ENCODE measurements at regions not wholly inside any gene's neighbourhood (a gene's known extent, or its start where the extent isn't known, plus 50 kb on each side); places are given as distances from the start of the nearest gene placed in this dataset.
"Not testable (repeated sequence)": the region's sequence is repeated elsewhere in the genome, so short reads cannot be mapped to it uniquely, and the experiment has no call there.

DNA sequence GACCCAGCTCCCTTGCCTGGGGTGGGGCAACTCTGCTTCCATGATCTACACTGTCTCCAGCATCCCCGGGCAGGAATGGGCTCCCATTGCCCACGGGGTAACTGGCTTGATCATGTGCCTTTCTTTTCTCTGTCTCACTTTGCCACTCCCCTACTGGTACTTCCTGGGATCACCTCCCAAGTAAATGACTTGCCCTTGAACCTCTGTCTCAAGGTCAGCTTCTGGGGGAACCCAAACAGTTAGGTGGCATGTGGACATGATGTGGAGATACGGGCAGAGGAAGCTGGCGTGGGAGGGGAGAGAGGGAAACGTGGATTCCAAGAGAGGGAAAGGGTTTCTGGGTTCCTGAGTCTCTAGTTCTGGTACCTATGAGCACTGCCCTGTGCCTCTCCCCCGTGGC, 63.8 kb upstream of the RALY start:
- Histone ChIP-seq H3K9me3 (ENCODE audit: control insufficient read depth, low read length) (no peaks in the 10 kb centered on the region), H3K23ac (ENCODE audit: low read length in 2 of 2) (no peak overlapping the region), H2BK12ac (ENCODE audit: low read length in 2 of 2) (no peak overlapping the region), H3K79me1 (replicated peaks; ENCODE audit: low read length, poor library complexity, severe bottlenecking) (no peaks in the 10 kb centered on the region), H3K27me3 (ENCODE audit: control insufficient read depth in 1 of 2, insufficient read depth in 1 of 2, low read length in 2 of 2) (peaks cover 10 to 11% of the 10 kb centered on the region in 2 experiments), H3K27ac (ENCODE audit: low read length, poor library complexity, severe bottlenecking) (no peak overlapping the region), H3K4me3 (ENCODE audit: insufficient read depth in 1 of 2, low read depth in 1 of 2, low read length in 2 of 2) (no peak overlapping the region), H3K4me2 (ENCODE audit: low read length, poor library complexity, severe bottlenecking) (no peak overlapping the region), H2AK5ac (ENCODE audit: low read length, severe bottlenecking) (no peak overlapping the region), H4K8ac (ENCODE audit: low read length) (no peak overlapping the region), H2BK120ac (ENCODE audit: low read depth, low read length) (no peak overlapping the region), H3K4ac (ENCODE audit: low read depth in 1 of 2, low read length in 2 of 2) (no peak overlapping the region), H2AFZ (ENCODE audit: low read depth, low read length) (no peak overlapping the region), H3K36me3 (ENCODE audit: control insufficient read depth in 1 of 2, insufficient read depth in 2 of 2, low read depth in 1 of 2, low read length in 2 of 2) (no peaks in the 10 kb centered on the region), H3K9ac (ENCODE audit: low read length) (no peak overlapping the region), H4K91ac (ENCODE audit: low read length) (no peak overlapping the region), H3K18ac (ENCODE audit: low read depth in 1 of 2, low read length in 2 of 2) (no peak overlapping the region), H2BK5ac (ENCODE audit: low read depth, low read length, poor library complexity, severe bottlenecking) (no peak overlapping the region), H2BK15ac (ENCODE audit: low read depth, poor library complexity, severe bottlenecking) (no peak overlapping the region), H3K14ac (ENCODE audit: low read length in 2 of 2) (no peak overlapping the region), H3K4me1 (ENCODE audit: control insufficient read depth, insufficient read depth, low read depth, low read length) (no peaks in the 10 kb centered on the region)
- WGBS: 86% methylated on average over 6 of the region's 6 CpGs
- no peak for DNase-seq

DNA sequence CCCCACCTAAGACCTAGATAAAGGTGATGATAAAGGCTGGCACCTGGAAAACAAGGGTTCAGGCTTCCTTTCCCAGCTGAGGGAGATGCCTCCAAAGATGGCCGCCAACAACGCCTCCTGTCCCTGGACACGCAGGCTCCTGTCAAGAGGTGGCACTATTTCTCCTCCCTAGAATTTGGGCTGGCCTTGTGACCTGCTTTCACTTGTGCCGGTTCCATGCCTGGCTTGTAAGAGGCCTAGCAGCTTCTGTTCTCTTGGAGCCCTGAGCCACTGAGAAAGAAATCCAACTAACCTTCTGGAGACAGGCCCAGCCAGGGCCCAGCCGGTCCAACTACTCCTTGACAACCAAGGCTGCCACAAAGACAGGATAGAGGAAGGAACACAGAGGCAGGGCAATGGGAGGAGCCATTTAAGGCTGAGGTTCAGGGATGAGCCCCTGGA, 60.2 kb upstream of the RALY start:
- peak overlapping the region; percentile 75 for H3K9ac ChIP-seq (ENCODE audit: low read length)
- no peak overlapping the region for H2BK120ac ChIP-seq (ENCODE audit: low read depth, low read length)
- 73% methylated on average over 5 of the region's 5 CpGs for WGBS

GRCh38 chr20:33936656-33937055, 57.1 kb upstream of the RALY start:
- no peaks in the 10 kb centered on the region for H3K27me3 ChIP-seq (ENCODE audit: control insufficient read depth in 1 of 2, insufficient read depth in 1 of 2, low read length in 2 of 2)
- H3K9ac ChIP-seq (ENCODE audit: low read length): no peak overlapping the region
- H3K14ac ChIP-seq (ENCODE audit: low read length in 2 of 2): no peak overlapping the region
- DNase-seq: no peak
- 86% methylated on average over 3 of the region's 5 CpGs for WGBS
- H3K23ac ChIP-seq (ENCODE audit: low read length in 2 of 2): no peak overlapping the region
- H3K4me3 ChIP-seq (ENCODE audit: insufficient read depth in 1 of 2, low read depth in 1 of 2, low read length in 2 of 2): no peak overlapping the region
- no peak overlapping the region for H2BK12ac ChIP-seq (ENCODE audit: low read length in 2 of 2)
- H3K4me1 ChIP-seq (ENCODE audit: control insufficient read depth, insufficient read depth, low read depth, low read length): no peaks in the 10 kb centered on the region
- no peaks in the 10 kb centered on the region for H3K36me3 ChIP-seq (ENCODE audit: control insufficient read depth in 1 of 2, insufficient read depth in 2 of 2, low read depth in 1 of 2, low read length in 2 of 2)
- H2AFZ ChIP-seq (ENCODE audit: low read depth, low read length): no peak overlapping the region
- H2AK5ac ChIP-seq (ENCODE audit: low read length, severe bottlenecking): no peak overlapping the region
- no peak overlapping the region for H2BK5ac ChIP-seq (ENCODE audit: low read depth, low read length, poor library complexity, severe bottlenecking)
- no peaks in the 10 kb centered on the region for H3K79me1 ChIP-seq (replicated peaks; ENCODE audit: low read length, poor library complexity, severe bottlenecking)
- H2BK15ac ChIP-seq (ENCODE audit: low read depth, poor library complexity, severe bottlenecking): no peak overlapping the region
- no peak overlapping the region for H4K8ac ChIP-seq (ENCODE audit: low read length)
- no peak overlapping the region for H4K91ac ChIP-seq (ENCODE audit: low read length)
- H3K18ac ChIP-seq (ENCODE audit: low read depth in 1 of 2, low read length in 2 of 2): no peak overlapping the region
- no peak overlapping the region for H2BK120ac ChIP-seq (ENCODE audit: low read depth, low read length)
- H3K9me3 ChIP-seq (ENCODE audit: control insufficient read depth, low read length): no peaks in the 10 kb centered on the region
- no peak overlapping the region for H3K27ac ChIP-seq (ENCODE audit: low read length, poor library complexity, severe bottlenecking)
- no peak overlapping the region for H3K4ac ChIP-seq (ENCODE audit: low read depth in 1 of 2, low read length in 2 of 2)
- H3K4me2 ChIP-seq (ENCODE audit: low read length, poor library complexity, severe bottlenecking): no peak overlapping the region

More for the DNA sequence above, 60.2 kb upstream of the RALY start:
- peak; percentile 64 for DNase-seq
- no peak overlapping the region for H2BK5ac ChIP-seq (ENCODE audit: low read depth, low read length, poor library complexity, severe bottlenecking)
- no peak overlapping the region for H3K23ac ChIP-seq (ENCODE audit: low read length in 2 of 2)
- H3K4me1 ChIP-seq (ENCODE audit: control insufficient read depth, insufficient read depth, low read depth, low read length): no peaks in the 10 kb centered on the region
- no peaks in the 10 kb centered on the region for H3K36me3 ChIP-seq (ENCODE audit: control insufficient read depth in 1 of 2, insufficient read depth in 2 of 2, low read depth in 1 of 2, low read length in 2 of 2)
- H2AFZ ChIP-seq (ENCODE audit: low read depth, low read length): no peak overlapping the region
- peaks cover 4 to 10% of the 10 kb centered on the region in 2 experiments for H3K27me3 ChIP-seq (ENCODE audit: control insufficient read depth in 1 of 2, insufficient read depth in 1 of 2, low read length in 2 of 2)
- H3K14ac ChIP-seq (ENCODE audit: low read length in 2 of 2): no peak overlapping the region
- H2AK5ac ChIP-seq (ENCODE audit: low read length, severe bottlenecking): no peak overlapping the region
- H3K18ac ChIP-seq (ENCODE audit: low read depth in 1 of 2, low read length in 2 of 2): no peak overlapping the region
- H2BK15ac ChIP-seq (ENCODE audit: low read depth, poor library complexity, severe bottlenecking): no peak overlapping the region
- no peak overlapping the region for H4K91ac ChIP-seq (ENCODE audit: low read length)
- no peaks in the 10 kb centered on the region for H3K79me1 ChIP-seq (replicated peaks; ENCODE audit: low read length, poor library complexity, severe bottlenecking)
- H4K8ac ChIP-seq (ENCODE audit: low read length): peak overlapping the region; percentile 64
- H3K27ac ChIP-seq (ENCODE audit: low read length, poor library complexity, severe bottlenecking): no peak overlapping the region
- H2BK12ac ChIP-seq (ENCODE audit: low read length in 2 of 2): no peak overlapping the region
- no peak overlapping the region for H3K4me3 ChIP-seq (ENCODE audit: insufficient read depth in 1 of 2, low read depth in 1 of 2, low read length in 2 of 2)
- H3K9me3 ChIP-seq (ENCODE audit: control insufficient read depth, low read length): no peaks in the 10 kb centered on the region
- H3K4ac ChIP-seq (ENCODE audit: low read depth in 1 of 2, low read length in 2 of 2): no peak overlapping the region
- H3K4me2 ChIP-seq (ENCODE audit: low read length, poor library complexity, severe bottlenecking): no peak overlapping the region

GRCh38 chr20:33939031-33939430, 54.7 kb upstream of the RALY start:
- not testable (repeated sequence) for H3K23ac ChIP-seq (ENCODE audit: low read length in 2 of 2); H3K36me3 ChIP-seq (ENCODE audit: control insufficient read depth in 1 of 2, insufficient read depth in 2 of 2, low read depth in 1 of 2, low read length in 2 of 2); H3K18ac ChIP-seq (ENCODE audit: low read depth in 1 of 2, low read length in 2 of 2); H3K27me3 ChIP-seq (ENCODE audit: control insufficient read depth in 1 of 2, insufficient read depth in 1 of 2, low read length in 2 of 2); H2BK120ac ChIP-seq (ENCODE audit: low read depth, low read length); H3K4ac ChIP-seq (ENCODE audit: low read depth in 1 of 2, low read length in 2 of 2); H3K79me1 ChIP-seq (replicated peaks; ENCODE audit: low read length, poor library complexity, severe bottlenecking); H2BK12ac ChIP-seq (ENCODE audit: low read length in 2 of 2); H3K4me3 ChIP-seq (ENCODE audit: insufficient read depth in 1 of 2, low read depth in 1 of 2, low read length in 2 of 2); H2BK5ac ChIP-seq (ENCODE audit: low read depth, low read length, poor library complexity, severe bottlenecking); H2AFZ ChIP-seq (ENCODE audit: low read depth, low read length); H2BK15ac ChIP-seq (ENCODE audit: low read depth, poor library complexity, severe bottlenecking); H3K4me2 ChIP-seq (ENCODE audit: low read length, poor library complexity, severe bottlenecking); H4K91ac ChIP-seq (ENCODE audit: low read length); H3K9ac ChIP-seq (ENCODE audit: low read length); H2AK5ac ChIP-seq (ENCODE audit: low read length, severe bottlenecking); H3K4me1 ChIP-seq (ENCODE audit: control insufficient read depth, insufficient read depth, low read depth, low read length); H3K9me3 ChIP-seq (ENCODE audit: control insufficient read depth, low read length); H4K8ac ChIP-seq (ENCODE audit: low read length); H3K14ac ChIP-seq (ENCODE audit: low read length in 2 of 2); H3K27ac ChIP-seq (ENCODE audit: low read length, poor library complexity, severe bottlenecking)
- WGBS: 87% methylated on average over 5 of the region's 5 CpGs
- DNase-seq: peak; percentile 3

Measured in mesenchymal stem cell (in vitro differentiated cells and primary cell).